GM13976 (cell line): ENCODE measurements at regions not wholly inside any gene's neighbourhood (a gene's known extent, or its start where the extent isn't known, plus 50 kb on each side); places are given as distances from the start of the nearest gene placed in this dataset.
A peak's percentile ranks its signal among the peaks of the same experiment; 100 is the strongest.
"Not testable (repeated sequence)": the region's sequence is repeated elsewhere in the genome, so short reads cannot be mapped to it uniquely, and the experiment has no call there.

ENCODE experiments used
- DNase-seq: peaks from one replicate; pipeline ENCODE4 v3.0.0; 2012; ENCODE audit warnings: low spot score
- in situ Hi-C: fragments of 300-500 bp; cut with MboI; formaldehyde crosslinking; loops from one replicate; pipeline ENCODE4 v1.12.0; 2022; ENCODE audit warnings: low sequenced_read_pairs, mixed read lengths, inconsistent platforms; ENCODE audit not compliant: unreplicated experiment
- TF ChIP-seq, protein P1 (sequence below): IDR thresholded peaks from 2 replicates; pipeline ENCODE4 v1.5.1; 2012; ENCODE audit warnings: borderline replicate concordance, mild to moderate bottlenecking; ENCODE audit not compliant: insufficient read depth; ENCODE audit errors: extremely low read depth, missing control alignments, control extremely low read depth

DNA sequence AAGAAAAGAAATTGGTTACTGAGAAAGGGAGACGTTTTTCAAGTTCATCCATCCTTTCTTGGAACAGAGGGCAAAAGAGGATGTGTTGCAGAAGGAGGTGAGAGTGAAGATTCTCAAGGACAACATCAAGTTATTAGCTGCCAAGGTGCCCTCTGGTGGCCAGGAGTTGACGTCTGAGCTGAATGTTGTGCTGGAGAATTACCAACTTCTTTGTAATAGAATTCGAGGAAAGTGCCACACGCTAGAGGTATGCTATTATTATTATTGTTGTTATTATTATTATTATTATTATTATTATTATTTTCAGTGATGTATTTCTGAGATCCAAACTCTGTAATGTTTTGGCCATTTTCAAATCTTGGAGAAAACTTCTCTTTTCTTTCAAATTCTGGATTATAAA is 197.0 kb downstream of the UTRN start:
- peak; percentile 72 for DNase-seq
- in situ Hi-C loops = loop anchor here (10.0 kb wide), 1 partner anchor 377 kb away; no protein-coding TSS in a partner anchor
- TF ChIP-seq, protein P1, sequence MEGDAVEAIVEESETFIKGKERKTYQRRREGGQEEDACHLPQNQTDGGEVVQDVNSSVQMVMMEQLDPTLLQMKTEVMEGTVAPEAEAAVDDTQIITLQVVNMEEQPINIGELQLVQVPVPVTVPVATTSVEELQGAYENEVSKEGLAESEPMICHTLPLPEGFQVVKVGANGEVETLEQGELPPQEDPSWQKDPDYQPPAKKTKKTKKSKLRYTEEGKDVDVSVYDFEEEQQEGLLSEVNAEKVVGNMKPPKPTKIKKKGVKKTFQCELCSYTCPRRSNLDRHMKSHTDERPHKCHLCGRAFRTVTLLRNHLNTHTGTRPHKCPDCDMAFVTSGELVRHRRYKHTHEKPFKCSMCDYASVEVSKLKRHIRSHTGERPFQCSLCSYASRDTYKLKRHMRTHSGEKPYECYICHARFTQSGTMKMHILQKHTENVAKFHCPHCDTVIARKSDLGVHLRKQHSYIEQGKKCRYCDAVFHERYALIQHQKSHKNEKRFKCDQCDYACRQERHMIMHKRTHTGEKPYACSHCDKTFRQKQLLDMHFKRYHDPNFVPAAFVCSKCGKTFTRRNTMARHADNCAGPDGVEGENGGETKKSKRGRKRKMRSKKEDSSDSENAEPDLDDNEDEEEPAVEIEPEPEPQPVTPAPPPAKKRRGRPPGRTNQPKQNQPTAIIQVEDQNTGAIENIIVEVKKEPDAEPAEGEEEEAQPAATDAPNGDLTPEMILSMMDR = peak; percentile 81

DNA sequence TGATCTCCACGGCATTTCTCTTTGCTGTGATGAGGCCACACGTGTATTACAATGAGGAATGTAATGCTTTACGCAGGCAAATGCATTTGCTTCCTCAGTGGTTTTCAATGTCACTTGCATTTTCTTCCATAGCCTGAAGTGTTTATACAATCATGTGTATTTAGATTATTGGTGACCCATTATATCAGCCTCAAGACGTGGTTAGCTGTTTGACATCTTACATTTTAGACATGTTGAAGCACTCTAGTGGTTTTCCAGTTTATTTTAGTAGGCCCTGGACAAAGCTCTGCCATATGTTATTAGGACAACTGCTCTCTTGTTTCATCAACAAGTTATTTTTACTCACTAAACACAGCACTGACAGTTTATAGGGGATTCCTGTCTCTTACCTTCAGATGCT is 200.4 kb downstream of the UTRN start:
- no peak for DNase-seq
- in situ Hi-C loops = loop anchor here (10.0 kb wide), 1 partner anchor 381 kb away; no protein-coding TSS in a partner anchor
- TF ChIP-seq, protein P1 = no peak

DNA sequence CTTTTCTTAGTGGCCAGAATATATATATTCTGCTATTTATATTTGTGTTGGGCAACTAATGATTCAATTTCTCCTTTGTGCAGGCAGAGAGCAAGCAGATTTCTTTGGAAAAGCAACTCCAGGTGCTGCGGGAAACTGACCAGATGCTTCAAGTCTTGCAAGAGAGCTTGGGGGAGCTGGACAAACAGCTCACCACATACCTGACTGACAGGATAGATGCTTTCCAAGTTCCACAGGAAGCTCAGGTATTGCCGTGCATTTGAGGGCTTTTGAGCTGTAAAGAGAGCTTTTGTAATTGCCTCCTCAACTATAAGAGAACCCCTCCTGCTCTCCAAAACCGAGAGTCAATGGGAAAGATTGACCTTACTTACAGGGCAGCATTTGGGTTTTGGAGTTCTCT is 203.5 kb downstream of the UTRN start:
- no peak for DNase-seq
- in situ Hi-C loops = loop anchor here (10.0 kb wide), 1 partner anchor 384 kb away; no protein-coding TSS in a partner anchor

DNA sequence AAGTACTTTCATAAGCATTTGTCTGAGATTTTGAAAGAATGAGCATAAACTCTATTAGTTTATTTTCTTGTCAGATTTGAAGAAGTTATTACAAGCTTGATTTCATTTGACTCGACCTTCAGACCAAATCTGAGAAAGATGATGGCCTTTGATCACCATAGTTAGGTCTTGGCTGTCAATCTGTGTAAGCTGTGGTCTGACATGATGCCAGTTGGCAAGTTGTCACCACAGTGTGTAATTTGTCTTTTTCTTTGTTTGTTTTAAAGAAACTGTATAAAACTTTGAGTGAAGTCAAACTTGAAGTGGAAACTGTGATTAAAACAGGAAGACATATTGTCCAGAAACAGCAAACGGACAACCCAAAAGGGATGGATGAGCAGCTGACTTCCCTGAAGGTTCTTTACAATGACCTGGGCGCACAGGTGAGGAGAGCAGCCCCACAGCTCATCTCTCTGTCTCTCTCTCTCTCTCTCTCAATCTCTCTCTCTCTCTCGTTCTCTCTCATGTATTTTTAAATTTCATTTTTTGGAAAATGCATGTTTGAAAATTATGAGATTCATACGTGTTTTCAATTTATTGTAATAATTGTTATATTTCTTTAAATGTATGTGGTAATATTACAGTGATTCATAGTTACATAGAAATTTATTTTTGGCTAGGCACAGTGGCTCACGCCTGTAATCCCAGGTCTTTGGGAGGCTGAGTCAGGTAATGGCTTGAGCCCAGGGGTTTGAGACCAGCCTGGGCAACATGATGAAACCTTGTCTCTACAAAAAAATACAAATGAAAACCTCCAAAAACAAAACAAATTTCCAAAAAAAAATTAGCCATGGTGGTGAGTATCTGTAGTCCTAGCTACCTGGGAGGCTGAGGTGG is 208.1 kb downstream of the UTRN start:
- in situ Hi-C loops = no loop called here
- TF ChIP-seq, protein P1 = no peak
- no peak for DNase-seq

More for the DNA sequence above, 203.5 kb downstream of the UTRN start:
- TF ChIP-seq, protein P1 = no peak

DNA sequence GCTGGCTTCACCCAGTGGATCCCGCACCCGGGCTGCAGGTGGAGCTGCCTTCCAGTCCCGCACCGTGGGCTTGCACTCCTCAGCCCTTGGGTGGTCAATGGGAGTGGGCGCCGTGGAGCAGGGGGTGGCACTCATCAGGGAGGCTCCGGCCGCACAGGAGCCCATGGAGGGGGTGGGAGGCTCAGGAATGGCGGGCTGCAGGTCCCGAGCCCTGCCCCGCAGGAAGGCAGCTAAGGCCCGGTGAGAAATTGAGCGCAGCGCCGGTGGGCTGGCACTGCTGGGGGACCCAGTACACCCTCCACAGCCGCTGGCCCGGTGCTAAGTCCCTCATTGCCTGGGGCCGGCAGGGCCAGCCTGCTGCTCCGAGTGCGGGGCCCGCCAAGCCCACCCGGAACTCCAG is 209.9 kb downstream of the UTRN start:
- in situ Hi-C loops, DNase-seq: not testable (repeated sequence)

DNA sequence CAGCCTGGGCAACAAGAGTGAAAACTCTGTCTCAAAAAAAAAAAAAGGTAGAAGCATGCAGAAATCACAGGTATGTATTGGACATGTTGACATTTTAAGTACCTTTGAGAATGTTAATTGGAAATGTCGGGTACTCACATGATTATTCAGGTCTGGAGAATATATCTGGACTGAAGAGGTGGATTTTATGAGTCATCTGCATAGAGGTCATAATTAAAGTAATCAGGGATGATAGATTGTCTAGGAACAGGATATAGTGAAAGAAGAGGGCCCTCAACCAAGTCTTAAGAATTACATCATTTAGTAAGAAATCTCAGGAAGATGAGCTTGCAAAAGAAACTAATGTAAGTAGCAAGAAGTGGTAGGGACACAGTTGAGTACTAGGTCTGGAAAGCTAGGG is 212.5 kb downstream of the UTRN start:
- in situ Hi-C loops = no loop called here
- TF ChIP-seq, protein P1 = no peak

DNA sequence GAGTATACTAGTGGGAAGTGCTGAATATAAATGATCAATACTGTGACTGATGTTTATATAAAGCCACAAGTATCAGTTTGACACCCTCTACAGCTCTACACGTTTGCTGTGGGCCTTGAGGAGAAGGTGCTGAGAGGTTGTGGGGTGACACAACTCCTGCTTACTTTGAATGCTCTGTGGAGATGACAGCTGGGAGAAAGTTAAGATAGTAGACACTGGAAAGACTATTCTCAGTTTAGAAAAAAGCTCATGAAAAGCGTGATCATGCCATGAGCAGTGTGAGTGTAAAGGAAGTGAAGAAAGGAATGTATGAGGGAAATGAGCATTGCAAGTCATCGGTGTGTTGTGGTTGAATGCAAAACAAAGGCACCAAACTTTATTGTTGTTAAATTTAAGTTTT is 215.8 kb downstream of the UTRN start:
- TF ChIP-seq, protein P1 = no peak
- in situ Hi-C loops = no loop called here

More for the DNA sequence above, 212.5 kb downstream of the UTRN start:
- DNase-seq = no peak

DNA sequence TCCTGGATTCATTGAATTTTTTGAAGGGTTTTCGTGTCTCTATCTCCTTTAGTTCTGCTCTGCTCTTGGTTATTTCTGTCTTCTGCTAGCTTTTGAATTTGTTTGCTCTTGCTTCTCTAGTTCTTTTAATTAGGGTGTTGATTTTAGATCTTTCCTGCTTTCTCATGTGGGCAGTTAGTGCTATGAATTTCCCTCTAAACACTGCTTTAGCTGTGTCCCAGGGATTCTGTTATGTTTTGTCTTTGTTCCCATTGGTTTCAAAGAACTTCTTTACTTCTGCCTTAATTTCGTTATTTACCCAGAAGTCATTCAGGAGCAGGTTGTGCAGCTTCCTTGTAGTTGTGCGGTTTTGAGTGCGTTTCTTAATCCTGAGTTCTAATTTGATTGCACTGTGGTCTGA is 220.1 kb downstream of the UTRN start:
- in situ Hi-C loops, DNase-seq: not testable (repeated sequence)

More for the DNA sequence above, 215.8 kb downstream of the UTRN start:
- DNase-seq = no peak

DNA sequence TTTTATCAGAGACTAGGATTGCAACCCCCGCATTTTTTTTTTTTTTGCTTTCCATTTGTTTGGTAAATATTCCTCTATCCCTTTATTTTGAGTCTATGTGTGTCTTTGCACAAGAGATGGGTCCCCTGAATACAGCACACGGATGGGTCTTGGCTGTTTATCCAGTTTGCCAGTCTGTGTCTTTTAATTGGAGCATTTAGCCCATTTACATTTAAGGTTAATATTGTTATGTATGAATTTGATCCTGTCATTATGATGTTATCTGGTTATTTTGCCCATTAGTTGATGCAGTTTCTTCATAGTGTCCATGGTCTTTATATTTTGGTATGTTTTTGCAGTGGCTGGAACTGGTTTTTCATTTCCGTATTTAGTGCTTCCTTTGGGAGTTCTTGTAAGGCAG is 220.9 kb downstream of the UTRN start:
- in situ Hi-C loops, DNase-seq: not testable (repeated sequence)

DNA sequence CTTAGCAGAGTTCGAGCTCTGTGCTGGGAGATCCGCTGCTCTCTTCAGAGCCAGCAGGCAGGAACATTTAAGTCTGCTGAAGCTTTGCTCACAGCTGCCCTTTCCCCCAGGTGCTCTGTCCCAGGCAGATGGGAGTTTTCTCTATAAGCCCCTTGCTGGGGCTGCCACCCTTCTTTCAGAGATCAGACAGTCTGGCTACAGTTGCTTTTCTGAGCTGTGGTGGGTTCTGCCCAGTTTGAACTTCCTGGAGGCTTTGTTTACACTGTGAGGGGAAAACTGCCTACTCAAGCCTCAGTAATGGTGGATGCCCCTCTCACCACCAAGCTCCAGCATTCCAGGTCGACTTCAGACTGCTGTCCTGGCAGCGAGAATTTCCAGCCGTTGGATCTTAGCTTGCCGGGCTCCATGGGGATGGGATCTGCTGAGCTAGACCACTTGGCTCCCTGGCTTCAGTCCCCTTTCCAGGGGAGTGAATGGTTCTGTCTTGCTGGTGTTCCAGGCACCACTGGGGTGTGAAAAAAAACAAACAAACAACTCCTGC is 222.7 kb downstream of the UTRN start:
- DNase-seq, in situ Hi-C loops: not testable (repeated sequence)
